Body of pancreas (tissue), 4 donors: ENCODE measurements at regions not wholly inside any gene's neighbourhood (a gene's known extent, or its start where the extent isn't known, plus 50 kb on each side); places are given as distances from the start of the nearest gene placed in this dataset.

Source experiments
- CTCF ChIP-seq, 7 experiments: fragments of 450-650 bp in 4 of 7; fragments of 200-600 bp in 3 of 7; sonication (generic) in 3 of 7; IDR thresholded peaks; one replicate each; pipeline ENCODE4 v1.5.1; 2016 to 2019; ENCODE audit warnings: antibody characterized with exemption in 7 of 7
- POLR2A ChIP-seq, 3 donors: fragments of 450-650 bp; IDR thresholded peaks; one replicate each; pipeline ENCODE4 v1.6.1; 2016; ENCODE audit warnings: antibody characterized with exemption in 3 of 3, mild to moderate bottlenecking in 2 of 3

DNA sequence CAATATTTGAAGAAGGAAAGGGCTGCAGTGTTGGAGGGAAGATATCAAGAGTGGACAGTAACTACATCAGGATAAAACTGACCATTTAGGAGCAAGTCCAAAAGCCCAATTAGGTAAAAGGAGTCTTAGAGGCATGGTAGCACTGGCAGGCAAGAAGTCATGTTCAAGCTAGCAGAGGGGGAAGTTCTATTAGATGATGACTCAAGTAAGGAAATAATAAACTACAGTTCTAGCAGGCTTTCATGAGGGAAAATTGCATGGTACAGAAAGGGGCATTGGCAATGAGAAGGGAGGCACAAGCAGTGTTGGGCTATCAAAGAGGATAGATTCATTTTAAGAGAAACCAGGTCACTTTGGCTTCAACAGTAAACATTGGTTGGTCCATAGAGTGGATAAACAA lies 156.1 kb upstream of the PTPRK start:
- TF ChIP-seq CTCF (IDR thresholded peaks at IDR 0.05), result no peak
- no peak for TF ChIP-seq POLR2A (IDR thresholded peaks at IDR 0.05)
